PC-9 (cell line): ENCODE measurements at regions not wholly inside any gene's neighbourhood (a gene's known extent, or its start where the extent isn't known, plus 50 kb on each side); places are given as distances from the start of the nearest gene placed in this dataset.
"Not testable (repeated sequence)": the region's sequence is repeated elsewhere in the genome, so short reads cannot be mapped to it uniquely, and the experiment has no call there.

Experiments used
- CTCF ChIP-seq: fragments of 200-600 bp; sonication (generic); conservative IDR thresholded peaks from 2 replicates; pipeline ENCODE4 v1.6.1; 2017; ENCODE audit warnings: mixed run types, antibody characterized with exemption, mild to moderate bottlenecking, moderate library complexity
- EZH2 ChIP-seq: fragments of 200-600 bp; sonication (generic); IDR thresholded peaks from 2 replicates; pipeline ENCODE4 v1.8.0; 2017; ENCODE audit warnings: antibody characterized with exemption, low read depth

DNA sequence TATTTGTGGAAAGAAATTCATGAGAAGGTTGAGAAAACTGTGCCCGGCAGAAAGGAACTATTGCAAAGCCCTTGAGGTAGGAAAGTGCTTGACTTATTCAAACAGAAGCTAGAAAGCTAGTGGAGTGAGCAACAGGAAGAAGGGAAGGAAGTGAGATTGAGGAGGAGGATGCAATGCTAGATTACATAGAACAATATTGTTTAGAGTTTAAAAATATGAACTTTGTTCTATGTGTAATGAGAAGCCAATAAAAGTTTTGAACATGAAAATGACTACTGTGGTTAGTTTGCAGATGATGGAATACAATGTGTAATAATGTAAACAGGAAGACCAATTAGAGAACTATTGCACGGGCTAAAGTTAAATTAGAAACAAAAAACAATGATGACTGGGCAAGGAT, 853.1 kb downstream of the TTLL7 start:
- TF ChIP-seq CTCF, EZH2: not testable (repeated sequence)
